ENCODE measurements at regions not wholly inside any gene's neighbourhood (a gene's known extent, or its start where the extent isn't known, plus 50 kb on each side); places are given as distances from the start of the nearest gene placed in this dataset.

GRCh38 chr16:85261204-85261603, 148.9 kb upstream of the CIBAR2 start:
- no peaks in the 10 kb centered on the region for H3K36me3 Mint-ChIP-seq (ENCODE audit: low read depth)
- H3K27ac Mint-ChIP-seq: no peak overlapping the region
- peaks cover 8% of the 10 kb centered on the region for H3K27me3 Mint-ChIP-seq (ENCODE audit: insufficient read depth)
- DNase-seq (ENCODE audit: low spot score): no peak
- intact Hi-C loops (cut with micrococcal nuclease): no loop called here
- no peaks in the 10 kb centered on the region for H3K4me1 Mint-ChIP-seq (ENCODE audit: low read depth)
- no peak overlapping the region for H3K4me3 Mint-ChIP-seq
- no peaks in the 10 kb centered on the region for H3K9me3 Mint-ChIP-seq

DNA sequence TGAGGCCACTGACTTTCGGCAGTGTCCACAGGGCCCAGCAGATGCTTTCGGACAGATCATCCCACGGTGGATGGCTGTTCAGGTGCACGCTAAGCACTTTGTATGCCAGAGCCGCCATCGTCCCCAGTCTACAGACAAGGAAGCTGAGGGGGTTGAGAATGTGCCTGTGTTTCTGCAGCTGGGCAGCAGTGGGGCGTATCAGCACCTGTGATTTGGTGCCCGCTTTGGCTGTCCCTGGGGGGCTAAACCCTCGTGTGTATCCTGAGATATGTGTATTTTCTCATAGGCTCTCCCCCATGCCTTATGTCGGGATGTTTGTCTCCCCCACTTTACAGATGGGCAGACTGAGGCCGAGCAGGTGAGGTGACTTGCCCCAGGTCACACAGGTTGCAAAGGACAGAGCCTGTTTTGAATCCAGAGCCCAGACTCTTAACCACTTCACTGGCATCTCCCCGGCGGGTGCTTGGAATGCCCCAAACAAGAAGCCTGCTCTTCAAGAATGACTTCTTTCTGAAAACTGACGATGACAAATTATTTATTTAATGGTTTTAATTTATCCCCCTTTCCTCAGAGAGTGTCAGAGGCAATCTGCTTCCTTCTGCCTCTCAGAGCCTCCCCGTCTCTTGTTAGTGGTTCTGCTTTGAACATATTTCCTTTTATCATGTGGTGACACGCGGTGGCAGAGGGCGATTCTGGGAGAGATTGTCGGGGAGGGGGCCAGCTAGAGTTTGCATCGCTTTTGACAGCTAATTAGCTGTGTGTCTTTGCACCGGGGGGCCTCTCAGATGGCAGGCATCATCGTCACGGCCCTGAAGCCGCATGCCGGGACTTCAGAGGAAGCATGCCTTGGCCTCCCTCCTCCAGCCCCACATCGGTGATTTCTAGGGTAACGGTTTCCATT, 149.6 kb upstream of the CIBAR2 start:
- Mint-ChIP-seq H3K36me3 (ENCODE audit: low read depth) (no peaks in the 10 kb centered on the region), H3K4me1 (ENCODE audit: low read depth) (no peaks in the 10 kb centered on the region), H3K9me3 (no peaks in the 10 kb centered on the region), H3K27ac (no peak overlapping the region), H3K27me3 (ENCODE audit: insufficient read depth) (peaks cover 8% of the 10 kb centered on the region), H3K4me3 (no peak overlapping the region)
- intact Hi-C loops (cut with micrococcal nuclease): no loop called here
- no peak for DNase-seq (ENCODE audit: low spot score)

DNA sequence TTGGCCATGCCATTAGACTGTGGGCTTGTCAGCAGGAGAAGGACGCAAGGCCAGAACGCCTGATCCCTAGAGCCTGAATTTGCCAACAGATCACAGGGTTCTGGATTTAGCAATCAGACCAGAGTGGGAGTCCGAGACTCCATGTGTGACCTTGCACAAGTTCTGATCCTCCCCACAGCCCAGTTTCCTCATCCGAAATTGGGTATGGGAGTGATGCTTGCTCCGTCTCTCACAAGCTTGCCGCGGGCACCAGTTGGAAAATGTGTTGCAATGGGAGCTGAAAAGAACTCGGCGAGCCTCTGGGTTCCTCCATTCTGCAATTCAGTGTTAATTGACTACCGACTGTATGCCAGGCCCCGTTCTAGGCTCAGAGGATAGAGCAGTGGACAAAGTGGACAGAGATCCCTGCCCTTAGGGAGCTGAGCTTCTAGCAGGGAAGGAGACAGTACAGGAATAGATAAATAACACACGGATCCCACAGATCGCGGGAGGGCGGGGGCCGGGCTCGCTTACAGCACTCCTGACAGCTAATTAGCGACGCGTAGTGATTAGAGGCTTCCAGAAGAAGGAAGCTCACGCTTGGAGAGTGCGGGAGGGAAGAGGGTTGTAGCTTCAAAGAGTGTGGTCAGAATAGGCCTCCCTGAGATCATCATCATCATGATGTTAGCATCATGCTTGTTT, 150.4 kb upstream of the CIBAR2 start:
- Mint-ChIP-seq H3K27me3 (ENCODE audit: insufficient read depth) (peaks cover 10% of the 10 kb centered on the region), H3K9me3 (no peaks in the 10 kb centered on the region), H3K27ac (no peak overlapping the region), H3K4me3 (no peak overlapping the region), H3K4me1 (ENCODE audit: low read depth) (no peaks in the 10 kb centered on the region), H3K36me3 (ENCODE audit: low read depth) (no peaks in the 10 kb centered on the region)
- intact Hi-C loops (cut with micrococcal nuclease): no loop called here
- no peak for DNase-seq (ENCODE audit: low spot score)

- Mint-ChIP-seq H3K4me3 (no peak overlapping the region), H3K36me3 (ENCODE audit: low read depth) (no peaks in the 10 kb centered on the region), H3K4me1 (ENCODE audit: low read depth) (no peaks in the 10 kb centered on the region), H3K27ac (no peak overlapping the region), H3K27me3 (ENCODE audit: insufficient read depth) (peaks cover 10% of the 10 kb centered on the region), H3K9me3 (no peaks in the 10 kb centered on the region)
- intact Hi-C loops (cut with micrococcal nuclease): no loop called here
- no peak for DNase-seq (ENCODE audit: low spot score)
These were observed 150.9 kb upstream of the CIBAR2 start for GRCh38 chr16:85263239-85263585.

DNA sequence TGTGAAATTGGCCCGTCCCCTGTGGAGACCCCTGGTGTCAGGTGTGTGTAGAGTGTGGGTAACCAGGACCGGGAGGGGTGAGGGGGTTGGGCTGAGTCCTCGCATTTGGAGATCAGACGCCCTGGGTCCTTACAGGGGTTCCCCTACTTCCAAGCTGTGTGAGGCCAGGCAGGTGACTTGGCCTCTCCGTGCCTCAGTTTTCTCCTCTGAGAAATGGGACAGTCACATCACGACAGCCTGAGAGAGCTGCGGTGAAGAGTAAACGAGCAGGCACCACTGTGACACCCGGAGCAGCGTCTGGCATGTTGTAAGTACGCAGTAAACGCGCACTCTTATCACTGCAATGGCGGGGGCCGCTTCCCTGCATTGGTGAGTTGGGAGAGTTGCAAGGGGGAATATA, 152.5 kb upstream of the CIBAR2 start:
- no peaks in the 10 kb centered on the region for H3K4me1 Mint-ChIP-seq (ENCODE audit: low read depth)
- intact Hi-C loops (cut with micrococcal nuclease): no loop called here
- no peak for DNase-seq (ENCODE audit: low spot score)
- H3K27ac Mint-ChIP-seq: no peak overlapping the region
- H3K36me3 Mint-ChIP-seq (ENCODE audit: low read depth): no peaks in the 10 kb centered on the region
- H3K9me3 Mint-ChIP-seq: no peaks in the 10 kb centered on the region
- H3K4me3 Mint-ChIP-seq: no peak overlapping the region
- peaks cover 10% of the 10 kb centered on the region for H3K27me3 Mint-ChIP-seq (ENCODE audit: insufficient read depth)

- Mint-ChIP-seq H3K36me3 (ENCODE audit: low read depth) (no peaks in the 10 kb centered on the region), H3K9me3 (no peaks in the 10 kb centered on the region), H3K4me3 (no peak overlapping the region), H3K27ac (no peak overlapping the region), H3K27me3 (ENCODE audit: insufficient read depth) (peaks cover 10% of the 10 kb centered on the region), H3K4me1 (ENCODE audit: low read depth) (no peaks in the 10 kb centered on the region)
- DNase-seq (ENCODE audit: low spot score): no peak
- intact Hi-C loops (cut with micrococcal nuclease): no loop called here
These were observed 153.0 kb upstream of the CIBAR2 start for GRCh38 chr16:85265161-85265784.

DNA sequence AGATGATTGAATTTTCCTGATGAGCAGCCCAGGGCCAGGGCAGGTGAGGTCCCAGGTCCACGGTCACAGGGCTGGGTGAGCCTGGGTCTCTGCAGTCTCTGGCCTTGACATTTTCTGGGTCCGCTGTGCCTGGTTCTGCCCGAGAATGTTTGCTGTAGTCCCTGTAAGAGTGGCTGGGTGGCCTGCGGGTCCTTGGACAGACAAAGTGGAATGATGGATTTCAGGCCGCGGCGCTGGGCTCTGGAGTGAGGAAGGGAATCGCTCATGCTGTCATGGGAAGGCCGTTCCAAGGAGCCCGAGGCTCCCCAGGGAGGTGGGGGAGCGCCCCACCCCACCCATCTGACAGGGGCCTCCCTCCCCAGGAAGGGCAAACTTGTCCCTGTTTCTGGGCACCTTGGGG, 153.5 kb upstream of the CIBAR2 start:
- no peaks in the 10 kb centered on the region for H3K9me3 Mint-ChIP-seq
- no peak for DNase-seq (ENCODE audit: low spot score)
- no peaks in the 10 kb centered on the region for H3K36me3 Mint-ChIP-seq (ENCODE audit: low read depth)
- intact Hi-C loops (cut with micrococcal nuclease): no loop called here
- H3K4me3 Mint-ChIP-seq: no peak overlapping the region
- H3K4me1 Mint-ChIP-seq (ENCODE audit: low read depth): no peaks in the 10 kb centered on the region
- H3K27me3 Mint-ChIP-seq (ENCODE audit: insufficient read depth): peaks cover 10% of the 10 kb centered on the region
- no peak overlapping the region for H3K27ac Mint-ChIP-seq

- intact Hi-C loops (cut with micrococcal nuclease): no loop called here
- H3K9me3 Mint-ChIP-seq: no peaks in the 10 kb centered on the region
- no peaks in the 10 kb centered on the region for H3K4me1 Mint-ChIP-seq (ENCODE audit: low read depth)
- no peaks in the 10 kb centered on the region for H3K36me3 Mint-ChIP-seq (ENCODE audit: low read depth)
- DNase-seq (ENCODE audit: low spot score): no peak
- H3K4me3 Mint-ChIP-seq: no peak overlapping the region
- no peak overlapping the region for H3K27ac Mint-ChIP-seq
- peaks cover 6% of the 10 kb centered on the region for H3K27me3 Mint-ChIP-seq (ENCODE audit: insufficient read depth)
These were observed 154.6 kb upstream of the CIBAR2 start for GRCh38 chr16:85266857-85267256.

DNA sequence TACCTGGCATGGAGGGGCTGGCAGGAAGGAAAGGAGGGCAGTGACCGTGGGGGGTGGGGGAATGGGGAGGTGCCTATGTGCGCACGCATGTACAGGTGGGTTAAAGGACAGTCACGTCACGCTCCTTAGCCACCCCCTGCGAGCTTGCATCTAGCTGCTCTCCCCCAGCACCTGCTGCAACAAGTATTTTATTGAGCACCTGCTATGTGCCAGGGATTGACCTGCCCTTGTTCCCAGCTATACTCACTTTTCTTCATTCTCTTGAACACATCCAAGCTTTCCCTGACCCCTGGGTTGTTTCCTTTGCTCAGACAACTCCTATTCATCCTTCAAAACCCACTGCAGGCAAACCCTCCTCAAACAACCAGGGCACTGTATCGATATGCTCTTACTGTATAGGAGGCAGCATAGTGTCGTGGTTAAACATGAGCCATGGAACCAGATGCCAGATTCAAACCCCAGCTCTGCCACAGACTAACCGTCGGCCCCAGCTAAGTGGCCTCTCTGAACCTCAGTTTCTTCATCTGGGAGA, 155.2 kb upstream of the CIBAR2 start:
- intact Hi-C loops (cut with micrococcal nuclease): no loop called here
- Mint-ChIP-seq H3K36me3 (ENCODE audit: low read depth) (no peaks in the 10 kb centered on the region), H3K4me1 (ENCODE audit: low read depth) (no peaks in the 10 kb centered on the region), H3K4me3 (no peak overlapping the region), H3K27me3 (ENCODE audit: insufficient read depth) (peaks cover 2% of the 10 kb centered on the region), H3K27ac (no peak overlapping the region), H3K9me3 (no peaks in the 10 kb centered on the region)
- DNase-seq (ENCODE audit: low spot score): no peak

DNA sequence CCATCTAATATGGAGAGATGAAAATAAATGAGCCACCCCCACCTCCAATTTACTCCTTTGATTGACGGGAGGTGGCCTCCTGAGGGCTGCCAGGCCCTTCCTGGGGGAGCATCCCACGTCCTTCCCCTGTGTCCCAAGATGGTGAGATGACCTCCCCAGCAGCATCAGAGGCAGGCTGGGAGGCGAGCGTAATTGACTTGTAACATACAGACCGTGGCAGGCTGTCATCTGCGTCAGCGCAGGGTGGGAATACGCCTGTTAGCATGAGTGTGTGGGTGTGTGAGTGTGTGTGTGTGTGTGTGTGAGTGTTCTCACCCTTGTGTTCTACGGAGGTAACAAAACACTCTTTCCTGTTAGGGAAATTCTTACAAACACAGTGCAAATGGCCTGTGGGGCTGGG, 156.9 kb upstream of the CIBAR2 start:
- H3K36me3 Mint-ChIP-seq (ENCODE audit: low read depth): no peaks in the 10 kb centered on the region
- intact Hi-C loops (cut with micrococcal nuclease): no loop called here
- no peaks in the 10 kb centered on the region for H3K4me1 Mint-ChIP-seq (ENCODE audit: low read depth)

DNA sequence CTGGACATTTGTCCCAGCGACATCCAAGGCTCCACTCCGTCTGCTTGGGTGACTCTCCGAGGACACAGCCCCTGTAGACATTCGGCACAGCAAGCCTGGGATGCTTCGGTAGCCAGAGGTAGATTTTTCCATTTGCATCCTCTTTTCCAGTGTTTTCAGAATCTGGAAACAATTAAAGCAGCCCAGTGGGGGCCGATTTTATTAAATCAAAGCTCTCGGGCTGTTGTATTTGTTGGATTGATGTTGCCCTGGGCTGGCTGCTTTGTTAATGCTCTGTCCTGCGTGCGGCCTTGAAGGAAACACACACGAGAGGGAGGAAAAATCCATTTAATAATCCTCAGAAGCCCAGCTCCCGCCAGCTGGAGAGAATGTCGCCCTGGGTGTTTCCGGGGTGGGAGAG, 158.1 kb upstream of the CIBAR2 start:
- H3K4me3 Mint-ChIP-seq: no peak overlapping the region
- H3K9me3 Mint-ChIP-seq: no peaks in the 10 kb centered on the region
- H3K4me1 Mint-ChIP-seq (ENCODE audit: low read depth): no peaks in the 10 kb centered on the region
- no peak overlapping the region for H3K27ac Mint-ChIP-seq
- intact Hi-C loops (cut with micrococcal nuclease): no loop called here
- H3K36me3 Mint-ChIP-seq (ENCODE audit: low read depth): no peaks in the 10 kb centered on the region
- peaks cover 2% of the 10 kb centered on the region for H3K27me3 Mint-ChIP-seq (ENCODE audit: insufficient read depth)
- no peak for DNase-seq (ENCODE audit: low spot score)

More for the DNA sequence above, 156.9 kb upstream of the CIBAR2 start:
- Mint-ChIP-seq H3K9me3 (no peaks in the 10 kb centered on the region), H3K27ac (no peak overlapping the region), H3K27me3 (ENCODE audit: insufficient read depth) (peaks cover 2% of the 10 kb centered on the region), H3K4me3 (no peak overlapping the region)
- no peak for DNase-seq (ENCODE audit: low spot score)

GRCh38 chr16:85271198-85271597, 158.9 kb upstream of the CIBAR2 start:
- Mint-ChIP-seq H3K9me3 (no peaks in the 10 kb centered on the region), H3K4me3 (no peak overlapping the region), H3K36me3 (ENCODE audit: low read depth) (no peaks in the 10 kb centered on the region), H3K27ac (no peak overlapping the region), H3K27me3 (ENCODE audit: insufficient read depth) (peaks cover 2% of the 10 kb centered on the region), H3K4me1 (ENCODE audit: low read depth) (no peaks in the 10 kb centered on the region)
- intact Hi-C loops (cut with micrococcal nuclease): no loop called here
- no peak for DNase-seq (ENCODE audit: low spot score)

GRCh38 chr16:85273293-85273692, 161.0 kb upstream of the CIBAR2 start:
- Mint-ChIP-seq H3K36me3 (ENCODE audit: low read depth) (no peaks in the 10 kb centered on the region), H3K4me1 (ENCODE audit: low read depth) (no peaks in the 10 kb centered on the region), H3K4me3 (no peak overlapping the region), H3K9me3 (no peaks in the 10 kb centered on the region), H3K27me3 (ENCODE audit: insufficient read depth) (no peaks in the 10 kb centered on the region), H3K27ac (no peak overlapping the region)
- DNase-seq (ENCODE audit: low spot score): no peak
- intact Hi-C loops (cut with micrococcal nuclease): no loop called here

Data from activated T-helper 1 cell treated with anti-CD3 and anti-CD28 coated beads, Interleukin-12 subunit alpha, Interleukin-12 subunit beta, Interleukin-2, Interleukin-4 antibody, amounts not matched to agents 30 ng/mL and 10 ng/mL and 1 ng/mL, durations not matched to agents 14 hours and 24 hours and 36 hours (primary cell).